ENCODE measurements at regions not wholly inside any gene's neighbourhood (a gene's known extent, or its start where the extent isn't known, plus 50 kb on each side); places are given as distances from the start of the nearest gene placed in this dataset.

- Histone ChIP-seq H3K27ac (ENCODE audit: control insufficient read depth, insufficient read depth, low read length) (no peak overlapping the region), H3K4me1 (ENCODE audit: control insufficient read depth, extremely low read depth, insufficient read depth, low read length) (no peaks in the 10 kb centered on the region), H3K27me3 (ENCODE audit: control insufficient read depth, extremely low read depth, insufficient read depth, low read length) (peaks cover 13% of the 10 kb centered on the region), H3K4me3 (ENCODE audit: control insufficient read depth in 2 of 3, extremely low read depth in 1 of 3, insufficient read depth in 2 of 3, low read depth in 1 of 3, low read length in 3 of 3) (no peak overlapping the region), H3K4me2 (ENCODE audit: control insufficient read depth, extremely low read depth, insufficient read depth, low read depth, low read length) (no peak overlapping the region), H4K20me1 (ENCODE audit: control insufficient read depth, extremely low read depth, insufficient read depth, low read length) (no peaks in the 10 kb centered on the region), H3K36me3 (ENCODE audit: control insufficient read depth in 2 of 2, extremely low read depth in 1 of 2, insufficient read depth in 2 of 2, low read length in 2 of 2) (no peaks in the 10 kb centered on the region), H3K9me3 (ENCODE audit: control insufficient read depth, low read depth, low read length) (no peaks in the 10 kb centered on the region), H3K79me2 (ENCODE audit: control insufficient read depth, insufficient read depth, low read length) (no peaks in the 10 kb centered on the region), H3K9me1 (ENCODE audit: control insufficient read depth, extremely low read depth, insufficient read depth, low read length) (no peaks in the 10 kb centered on the region), H3K9ac (ENCODE audit: control insufficient read depth, extremely low read depth, insufficient read depth, low read length) (no peak overlapping the region), H2AFZ (ENCODE audit: control insufficient read depth, low read length) (no peak overlapping the region)
- no peak for FAIRE-seq
- no peak for DNase-seq (ENCODE audit: low read depth, low spot score)
- TF ChIP-seq EZH2 (IDR thresholded peaks at IDR 0.05; ENCODE audit: low read length): no peak
- no peak for TF ChIP-seq CTCF (optimal IDR thresholded peaks at IDR 0.05 in 1 of 3, IDR thresholded peaks at IDR 0.05 in 1 of 3, conservative IDR thresholded peaks at IDR 0.05 in 1 of 3; ENCODE audit: extremely low read depth in 1 of 3, insufficient read depth in 2 of 3, low read length in 3 of 3)
- dilution Hi-C loops (cut with MboI; ENCODE audit: extremely low pct_ligation_motif_present, low sequenced_read_pairs): no loop called here
Measured at GRCh38 chr5:135119481-135119880, 85.5 kb upstream of the PITX1 start.

- H3K36me3 ChIP-seq (ENCODE audit: control insufficient read depth in 2 of 2, extremely low read depth in 1 of 2, insufficient read depth in 2 of 2, low read length in 2 of 2): no peaks in the 10 kb centered on the region
- no peaks in the 10 kb centered on the region for H3K4me1 ChIP-seq (ENCODE audit: control insufficient read depth, extremely low read depth, insufficient read depth, low read length)
- H2AFZ ChIP-seq (ENCODE audit: control insufficient read depth, low read length): no peak overlapping the region
- H3K27me3 ChIP-seq (ENCODE audit: control insufficient read depth, extremely low read depth, insufficient read depth, low read length): peaks cover under 1% of the 10 kb centered on the region
- no peak for FAIRE-seq
- no peaks in the 10 kb centered on the region for H3K9me3 ChIP-seq (ENCODE audit: control insufficient read depth, low read depth, low read length)
- no peaks in the 10 kb centered on the region for H3K9me1 ChIP-seq (ENCODE audit: control insufficient read depth, extremely low read depth, insufficient read depth, low read length)
- dilution Hi-C loops (cut with MboI; ENCODE audit: extremely low pct_ligation_motif_present, low sequenced_read_pairs): no loop called here
- H3K27ac ChIP-seq (ENCODE audit: control insufficient read depth, insufficient read depth, low read length): no peak overlapping the region
- H4K20me1 ChIP-seq (ENCODE audit: control insufficient read depth, extremely low read depth, insufficient read depth, low read length): no peaks in the 10 kb centered on the region
- H3K9ac ChIP-seq (ENCODE audit: control insufficient read depth, extremely low read depth, insufficient read depth, low read length): no peak overlapping the region
- H3K4me3 ChIP-seq (ENCODE audit: control insufficient read depth in 2 of 3, extremely low read depth in 1 of 3, insufficient read depth in 2 of 3, low read depth in 1 of 3, low read length in 3 of 3): no peak overlapping the region
- DNase-seq (ENCODE audit: low read depth, low spot score): no peak
- H3K4me2 ChIP-seq (ENCODE audit: control insufficient read depth, extremely low read depth, insufficient read depth, low read depth, low read length): no peak overlapping the region
- TF ChIP-seq CTCF (optimal IDR thresholded peaks at IDR 0.05 in 1 of 3, IDR thresholded peaks at IDR 0.05 in 1 of 3, conservative IDR thresholded peaks at IDR 0.05 in 1 of 3; ENCODE audit: extremely low read depth in 1 of 3, insufficient read depth in 2 of 3, low read length in 3 of 3) (no peak), EZH2 (IDR thresholded peaks at IDR 0.05; ENCODE audit: low read length) (no peak)
- no peaks in the 10 kb centered on the region for H3K79me2 ChIP-seq (ENCODE audit: control insufficient read depth, insufficient read depth, low read length)
Measured at GRCh38 chr5:135117590-135117989, 83.6 kb upstream of the PITX1 start.
